Trophoblast cell (in vitro differentiated cells and primary cell): ENCODE measurements at regions not wholly inside any gene's neighbourhood (a gene's known extent, or its start where the extent isn't known, plus 50 kb on each side); places are given as distances from the start of the nearest gene placed in this dataset.

Experiments
- DNase-seq, 2 donors: peaks; one replicate each; pipeline ENCODE4 v3.0.0-alpha.2; 2016
- H2AFZ ChIP-seq: 2 replicates; pipeline ENCODE4 v1.6.1; 2013; ENCODE audit warnings: low read length, moderate library complexity, mild to moderate bottlenecking; ENCODE audit not compliant: insufficient read depth, poor library complexity
- H2AK5ac ChIP-seq: 2 replicates; pipeline ENCODE4 v1.6.1; 2013; ENCODE audit warnings: mild to moderate bottlenecking, low read length
- H2BK120ac ChIP-seq: 2 replicates; pipeline ENCODE4 v1.6.1; 2013; ENCODE audit warnings: low read length, mild to moderate bottlenecking, moderate library complexity; ENCODE audit not compliant: insufficient read depth, poor library complexity
- H2BK12ac ChIP-seq: 2 replicates; pipeline ENCODE4 v1.6.1; 2013; ENCODE audit warnings: mild to moderate bottlenecking, low read length, moderate library complexity
- H2BK5ac ChIP-seq: 2 replicates; pipeline ENCODE4 v1.6.1; 2013; ENCODE audit warnings: low read length, low read depth, moderate library complexity, mild to moderate bottlenecking; ENCODE audit not compliant: poor library complexity
- H3K14ac ChIP-seq: 2 replicates; pipeline ENCODE4 v1.6.1; 2013; ENCODE audit warnings: mild to moderate bottlenecking, low read length
- H3K18ac ChIP-seq: 2 replicates; pipeline ENCODE4 v1.6.1; 2013; ENCODE audit warnings: mild to moderate bottlenecking, low read length
- H3K23ac ChIP-seq: 2 replicates; pipeline ENCODE4 v1.6.1; 2013; ENCODE audit warnings: low read length
- H3K27ac ChIP-seq: 2 replicates; pipeline ENCODE4 v1.5.1; 2013; ENCODE audit warnings: low read depth, mild to moderate bottlenecking, inconsistent platforms, low read length, moderate library complexity
- H3K27me3 ChIP-seq: 2 replicates; pipeline ENCODE4 v1.6.1; 2013; ENCODE audit warnings: inconsistent platforms, mild to moderate bottlenecking, low read length, moderate library complexity; ENCODE audit not compliant: insufficient read depth
- H3K36me3 ChIP-seq, 2 experiments: 1 replicate in 1 of 2; 2 replicates in 1 of 2; pipeline ENCODE4 v1.6.1; 2013; ENCODE audit warnings: low read length in 2 of 2, mild to moderate bottlenecking in 2 of 2, moderate library complexity in 1 of 2; ENCODE audit not compliant: insufficient read depth in 2 of 2, control insufficient read depth in 1 of 2
- H3K4ac ChIP-seq: 2 replicates; pipeline ENCODE4 v1.6.1; 2013; ENCODE audit warnings: low read depth, mild to moderate bottlenecking, low read length, moderate library complexity
- H3K4me1 ChIP-seq, 2 experiments: 1 replicate in 1 of 2; 2 replicates in 1 of 2; pipeline ENCODE4 v1.6.1; 2013; ENCODE audit warnings: low read length in 2 of 2, mild to moderate bottlenecking in 2 of 2, moderate library complexity in 1 of 2; ENCODE audit not compliant: insufficient read depth in 2 of 2, control insufficient read depth in 1 of 2
- H3K4me2 ChIP-seq: 2 replicates; pipeline ENCODE4 v1.6.1; 2013; ENCODE audit warnings: inconsistent platforms, mild to moderate bottlenecking, low read length, moderate library complexity
- H3K4me3 ChIP-seq: 2 replicates; pipeline ENCODE4 v1.5.1; 2013; ENCODE audit warnings: mild to moderate bottlenecking, low read depth, low read length, inconsistent platforms
- H3K79me1 ChIP-seq: one replicate; pipeline ENCODE4 v1.6.1; 2013; ENCODE audit warnings: low read length
- H3K79me2 ChIP-seq: 2 replicates; pipeline ENCODE4 v1.6.1; 2013; ENCODE audit warnings: low read length, mild to moderate bottlenecking; ENCODE audit not compliant: control insufficient read depth, insufficient read depth, poor library complexity
- H3K9ac ChIP-seq: 2 replicates; pipeline ENCODE4 v1.6.1; 2013; ENCODE audit warnings: mild to moderate bottlenecking, low read length
- H3K9me3 ChIP-seq: 2 replicates; pipeline ENCODE4 v1.6.1; 2013; ENCODE audit warnings: low read depth, mild to moderate bottlenecking, control low read depth, inconsistent platforms, low read length; ENCODE audit not compliant: insufficient read depth
- H4K12ac ChIP-seq: 2 replicates; pipeline ENCODE4 v1.6.1; 2013; ENCODE audit warnings: low read depth, mild to moderate bottlenecking, low read length, moderate library complexity
- H4K8ac ChIP-seq: 2 replicates; pipeline ENCODE4 v1.6.1; 2013; ENCODE audit warnings: low read depth, mild to moderate bottlenecking, low read length, moderate library complexity
- H4K91ac ChIP-seq: one replicate; pipeline ENCODE4 v1.6.1; 2013; ENCODE audit warnings: low read depth, mild to moderate bottlenecking, low read length, moderate library complexity
- WGBS: extraction: QIAGEN DNeasy Blood & Tissue Kit; methylation state at CpG from one replicate; pipeline ENCODE4 v1.1.7; 2013; ENCODE audit warnings: missing lambda C conversion rate; ENCODE audit not compliant: insufficient read length, insufficient coverage; ENCODE audit errors: extremely low coverage; 5-methylcytosine and 5-hydroxymethylcytosine counted together

DNA sequence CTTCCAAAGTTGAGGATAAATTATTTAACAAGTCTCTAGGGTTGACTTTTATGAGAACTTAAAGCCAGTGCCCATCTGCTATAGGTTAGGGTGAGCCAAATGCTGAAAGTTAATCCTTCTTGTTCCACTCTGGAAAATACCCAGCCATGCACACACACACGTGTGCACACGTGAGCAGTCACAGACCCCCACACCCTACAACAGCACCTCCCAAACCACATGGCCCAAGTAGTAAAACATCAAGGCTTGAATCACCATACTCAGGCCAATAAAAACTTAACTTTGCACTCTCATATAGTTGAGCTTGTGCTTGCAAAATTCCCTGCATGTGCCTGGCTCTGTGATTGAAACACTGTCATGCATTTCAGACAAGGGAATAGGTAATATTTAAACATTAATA, 467.6 kb downstream of the ARHGEF28 start:
- no peak overlapping the region for H3K14ac ChIP-seq
- H4K8ac ChIP-seq, result no peak overlapping the region
- no peak overlapping the region for H2BK5ac ChIP-seq
- H3K4me3 ChIP-seq, result no peak overlapping the region
- no peak overlapping the region for H3K4ac ChIP-seq
- DNase-seq, result no peak
- H3K36me3 ChIP-seq, result no peaks in the 10 kb centered on the region
- no peak overlapping the region for H3K18ac ChIP-seq
- no peak overlapping the region for H2BK12ac ChIP-seq
- H3K27ac ChIP-seq, result no peak overlapping the region
- no peaks in the 10 kb centered on the region for H3K27me3 ChIP-seq
- H3K79me1 ChIP-seq, result no peaks in the 10 kb centered on the region
- H4K12ac ChIP-seq, result no peak overlapping the region
- no peak overlapping the region for H3K4me2 ChIP-seq
- H3K79me2 ChIP-seq, result no peaks in the 10 kb centered on the region
- no peak overlapping the region for H3K9ac ChIP-seq
- H3K9me3 ChIP-seq, result no peaks in the 10 kb centered on the region
- peaks cover 5 to 6% of the 10 kb centered on the region in 2 experiments for H3K4me1 ChIP-seq
- no peak overlapping the region for H2AK5ac ChIP-seq
- WGBS, result no CpG with 5 or more reads among the region's 2 CpGs
- no peak overlapping the region for H3K23ac ChIP-seq
- H2BK120ac ChIP-seq, result no peak overlapping the region
- no peak overlapping the region for H4K91ac ChIP-seq
- H2AFZ ChIP-seq, result no peak overlapping the region

DNA sequence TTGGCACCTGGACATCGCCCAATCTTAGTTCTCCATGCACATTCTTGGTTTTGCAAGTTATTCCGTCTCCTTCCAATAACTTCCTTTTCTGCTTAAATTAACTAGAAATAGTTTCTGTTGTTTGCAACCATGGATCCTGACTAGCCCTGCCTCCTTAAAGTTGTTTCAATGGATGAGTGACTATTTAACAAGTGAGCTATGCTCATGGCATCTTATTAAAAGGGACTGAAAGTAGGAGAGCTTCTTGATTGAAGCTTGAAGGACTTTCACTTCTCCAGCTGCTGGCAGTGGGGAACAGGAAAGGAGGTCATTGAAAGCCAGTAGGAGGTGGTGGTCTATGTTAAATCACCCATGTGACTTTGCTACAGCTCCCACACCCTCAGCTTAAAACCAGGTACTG, 466.8 kb downstream of the ARHGEF28 start:
- Histone ChIP-seq H3K27me3 (no peaks in the 10 kb centered on the region), H2BK12ac (no peak overlapping the region), H3K9me3 (no peaks in the 10 kb centered on the region), H3K79me1 (no peaks in the 10 kb centered on the region), H2BK120ac (no peak overlapping the region), H4K12ac (no peak overlapping the region), H2AFZ (no peak overlapping the region), H3K23ac (no peak overlapping the region), H3K27ac (no peak overlapping the region), H3K4me2 (no peak overlapping the region), H4K8ac (no peak overlapping the region), H2BK5ac (no peak overlapping the region), H3K4ac (no peak overlapping the region), H3K18ac (no peak overlapping the region), H4K91ac (peak overlapping the region; percentile 8), H3K36me3 (no peaks in the 10 kb centered on the region), H3K4me1 (peaks cover 5 to 6% of the 10 kb centered on the region in 2 experiments), H3K9ac (no peak overlapping the region), H3K79me2 (no peaks in the 10 kb centered on the region), H2AK5ac (no peak overlapping the region), H3K14ac (no peak overlapping the region), H3K4me3 (no peak overlapping the region)
- WGBS, result no CpG with 5 or more reads among the region's 2 CpGs
- DNase-seq, result no peak

GRCh38 chr5:74085782-74086181, 459.8 kb downstream of the ARHGEF28 start:
- H4K91ac ChIP-seq, result peak overlapping the region; percentile 98
- H2BK120ac ChIP-seq, result peak overlapping the region; percentile 91
- H3K4ac ChIP-seq, result peak overlapping the region; percentile 28
- no CpG with 5 or more reads among the region's 2 CpGs for WGBS
- H3K79me1 ChIP-seq, result peaks cover 42% of the 10 kb centered on the region
- H2BK12ac ChIP-seq, result peak overlapping the region; percentile 85
- peak overlapping the region; percentile 69 for H4K8ac ChIP-seq
- H3K9me3 ChIP-seq, result no peaks in the 10 kb centered on the region
- peak overlapping the region; percentile 98 for H3K27ac ChIP-seq
- H4K12ac ChIP-seq, result no peak overlapping the region
- H3K9ac ChIP-seq, result peak overlapping the region; percentile 49
- H3K23ac ChIP-seq, result peak overlapping the region; percentile 59
- no peaks in the 10 kb centered on the region for H3K27me3 ChIP-seq
- H3K4me3 ChIP-seq, result no peak overlapping the region
- H3K36me3 ChIP-seq, result no peaks in the 10 kb centered on the region
- peak overlapping the region; percentile 93 for H2BK5ac ChIP-seq
- H3K4me2 ChIP-seq, result no peak overlapping the region
- H3K4me1 ChIP-seq, result peaks cover 20 to 27% of the 10 kb centered on the region in 2 experiments
- H3K14ac ChIP-seq, result peak overlapping the region; percentile 85
- no peak for DNase-seq
- peaks cover 3% of the 10 kb centered on the region for H3K79me2 ChIP-seq
- peak overlapping the region; percentile 36 for H3K18ac ChIP-seq
- H2AK5ac ChIP-seq, result peak overlapping the region; percentile 74
- peak overlapping the region; percentile 69 for H2AFZ ChIP-seq

DNA sequence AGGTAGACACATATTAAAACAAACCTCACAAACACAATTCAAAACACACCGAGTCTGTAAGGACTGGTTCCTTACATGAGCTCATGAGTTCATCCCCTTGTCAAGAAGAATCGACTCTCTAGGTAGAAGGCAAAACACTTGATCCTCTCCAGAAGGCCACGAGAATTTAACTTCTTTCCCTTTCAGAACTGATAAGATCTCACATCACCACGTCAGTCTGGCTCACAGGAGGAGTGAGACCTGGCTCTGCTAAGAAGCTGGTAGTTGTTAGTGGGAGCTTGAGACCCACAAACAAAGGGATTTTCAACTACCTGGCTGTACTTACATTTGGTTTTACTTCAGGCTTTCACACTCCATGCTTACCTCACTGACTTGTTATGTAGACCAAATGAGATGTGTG, 459.2 kb downstream of the ARHGEF28 start:
- peaks cover 42% of the 10 kb centered on the region for H3K79me1 ChIP-seq
- no peak overlapping the region for H3K4me2 ChIP-seq
- H3K4ac ChIP-seq, result no peak overlapping the region
- peak in 1 of 2 donors; percentile 32 for DNase-seq
- no peak overlapping the region for H4K91ac ChIP-seq
- H3K4me1 ChIP-seq, result peaks cover 20 to 27% of the 10 kb centered on the region in 2 experiments
- H3K27me3 ChIP-seq, result no peaks in the 10 kb centered on the region
- no peak overlapping the region for H2BK12ac ChIP-seq
- H2AK5ac ChIP-seq, result no peak overlapping the region
- H3K4me3 ChIP-seq, result no peak overlapping the region
- no peak overlapping the region for H4K8ac ChIP-seq
- H2BK5ac ChIP-seq, result no peak overlapping the region
- H3K9ac ChIP-seq, result no peak overlapping the region
- H2AFZ ChIP-seq, result no peak overlapping the region
- H3K14ac ChIP-seq, result no peak overlapping the region
- H3K9me3 ChIP-seq, result no peaks in the 10 kb centered on the region
- no peak overlapping the region for H4K12ac ChIP-seq
- no peak overlapping the region for H3K18ac ChIP-seq
- no peaks in the 10 kb centered on the region for H3K36me3 ChIP-seq
- peak overlapping the region; percentile 98 for H3K27ac ChIP-seq
- H2BK120ac ChIP-seq, result no peak overlapping the region
- peaks cover 3% of the 10 kb centered on the region for H3K79me2 ChIP-seq
- no CpG with 5 or more reads among the region's 4 CpGs for WGBS
- no peak overlapping the region for H3K23ac ChIP-seq
